Heart left ventricle (tissue), 13 donors: ENCODE measurements at regions not wholly inside any gene's neighbourhood (a gene's known extent, or its start where the extent isn't known, plus 50 kb on each side); places are given as distances from the start of the nearest gene placed in this dataset.

Source experiments
- POLR2A ChIP-seq, 2 donors: fragments of 450-650 bp; IDR thresholded peaks; one replicate each; pipeline ENCODE4 v1.6.1; 2017; ENCODE audit warnings: antibody characterized with exemption in 2 of 2, mild to moderate bottlenecking in 2 of 2, moderate library complexity in 2 of 2
- TF ChIP-seq, protein P1 (sequence below), 12 donors: fragments of 200-600 bp; sonication (generic) in 4 of 12; IDR thresholded peaks; one replicate each; pipeline versions ENCODE4 v1.5.0 to v1.8.0; 2018 to 2022; ENCODE audit warnings: antibody characterized with exemption in 12 of 12, mild to moderate bottlenecking in 5 of 12
- donor health status: ischemic (EF 13 %, LVEDD 7.1; RV severe dilation, severe dysfunction).
- donor health status: DM: no; HTN: yes; CAD: no.
- donor health status: DM: no; HTN: no; CAD: no.
- donor health status: ischemic (EF 25% LVEDD 6.9; RV normal size, moderate dysfunction).
- donor health status: ischemic (EF 25% LVEDD 5.7; RV mildly dilated, moderate dysfunction).
- donor health status: ischemic (EF 35%, LVEDD 5.7; RV mildly dilated, moderate dysfunction).
- donor health status: nonischemic (EF 11% LVEDD 7.7; RV severe dilation, severe dysfunction).
- donor health status: DM: yes; HTN: yes; CAD: no.
- donor health status: PGD.
- donor health status: ischemic (EF 29% LVEDD 5.4; RV normal size, mild dysfunction).
- donor health status: nonischemic (EF 23%, LVEDD 6.1; RV moderate dilation, normal function).

DNA sequence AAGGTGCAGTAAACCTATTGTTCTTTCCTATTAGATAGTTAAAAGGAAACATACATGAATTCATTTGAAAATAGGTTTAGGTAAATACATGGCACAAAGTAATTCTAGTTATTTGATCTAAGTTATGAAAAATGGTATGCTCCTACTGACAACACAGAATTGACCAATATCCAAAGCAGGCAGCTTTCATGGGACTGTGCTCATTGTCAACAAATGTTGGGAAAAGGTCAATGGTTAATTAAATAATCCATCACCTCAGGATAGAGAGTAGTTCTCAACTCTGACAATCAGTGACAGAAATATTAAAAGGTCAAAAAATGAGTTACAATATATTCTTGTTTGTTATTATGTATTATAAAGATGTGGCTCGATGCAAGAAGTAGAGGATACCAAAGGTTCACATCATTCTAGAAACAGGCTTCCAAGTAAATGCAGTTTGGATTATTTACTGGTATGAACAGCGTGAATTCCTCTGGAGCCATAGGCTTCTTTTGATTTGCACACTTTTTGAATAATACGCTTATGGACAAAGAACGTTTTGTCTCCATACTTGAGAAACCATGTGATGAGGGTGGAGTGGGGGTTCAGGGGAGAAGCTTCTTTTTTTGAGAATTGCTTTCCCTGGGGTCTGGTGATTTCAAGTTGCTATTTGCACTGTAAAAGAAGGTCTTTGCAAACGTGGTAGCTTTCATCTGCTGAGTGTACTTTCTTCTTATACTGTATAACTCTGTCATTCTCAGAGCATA is 422.0 kb upstream of the ZEB2 start:
- TF ChIP-seq, protein P1, sequence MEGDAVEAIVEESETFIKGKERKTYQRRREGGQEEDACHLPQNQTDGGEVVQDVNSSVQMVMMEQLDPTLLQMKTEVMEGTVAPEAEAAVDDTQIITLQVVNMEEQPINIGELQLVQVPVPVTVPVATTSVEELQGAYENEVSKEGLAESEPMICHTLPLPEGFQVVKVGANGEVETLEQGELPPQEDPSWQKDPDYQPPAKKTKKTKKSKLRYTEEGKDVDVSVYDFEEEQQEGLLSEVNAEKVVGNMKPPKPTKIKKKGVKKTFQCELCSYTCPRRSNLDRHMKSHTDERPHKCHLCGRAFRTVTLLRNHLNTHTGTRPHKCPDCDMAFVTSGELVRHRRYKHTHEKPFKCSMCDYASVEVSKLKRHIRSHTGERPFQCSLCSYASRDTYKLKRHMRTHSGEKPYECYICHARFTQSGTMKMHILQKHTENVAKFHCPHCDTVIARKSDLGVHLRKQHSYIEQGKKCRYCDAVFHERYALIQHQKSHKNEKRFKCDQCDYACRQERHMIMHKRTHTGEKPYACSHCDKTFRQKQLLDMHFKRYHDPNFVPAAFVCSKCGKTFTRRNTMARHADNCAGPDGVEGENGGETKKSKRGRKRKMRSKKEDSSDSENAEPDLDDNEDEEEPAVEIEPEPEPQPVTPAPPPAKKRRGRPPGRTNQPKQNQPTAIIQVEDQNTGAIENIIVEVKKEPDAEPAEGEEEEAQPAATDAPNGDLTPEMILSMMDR (IDR thresholded peaks at IDR 0.05) = no peak
- TF ChIP-seq POLR2A (IDR thresholded peaks at IDR 0.05) = no peak
